ENCODE measurements at regions not wholly inside any gene's neighbourhood (a gene's known extent, or its start where the extent isn't known, plus 50 kb on each side); places are given as distances from the start of the nearest gene placed in this dataset.

DNA sequence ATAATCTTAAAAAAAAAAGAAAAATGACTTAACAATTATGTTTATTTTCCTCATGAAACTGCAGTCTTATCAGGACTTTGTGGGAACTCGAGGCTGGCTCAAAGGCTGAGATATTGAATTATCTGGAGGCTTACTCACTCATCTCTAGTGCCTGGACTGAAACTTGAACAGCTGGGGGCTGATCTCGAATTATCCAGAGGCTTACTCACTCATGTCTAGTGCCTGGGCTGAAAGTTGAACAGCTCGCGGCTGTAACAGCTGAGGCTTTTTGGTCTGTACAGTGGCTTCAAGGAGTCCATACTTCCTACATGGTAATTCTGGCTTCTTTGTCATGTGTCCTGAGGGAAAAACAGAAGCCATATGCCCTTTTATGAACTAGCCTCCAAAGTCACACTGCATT is 371.9 kb downstream of the CETN3 start:
- H3K9me3 Mint-ChIP-seq, result peaks cover 29 to 51% of the 10 kb centered on the region in 2 donors
- H3K4me1 Mint-ChIP-seq, result no peaks in the 10 kb centered on the region
- H3K27ac Mint-ChIP-seq, result no peak overlapping the region
- H3K4me3 Mint-ChIP-seq, result no peak overlapping the region
- ATAC-seq, result no peak
- no peak for DNase-seq
- no peaks in the 10 kb centered on the region for H3K27me3 Mint-ChIP-seq

GRCh38 chr5:90022711-90023053 is 386.9 kb downstream of the CETN3 start:
- H3K9me3 Mint-ChIP-seq, result peaks cover 0 to 4% of the 10 kb centered on the region in 2 donors
- no peaks in the 10 kb centered on the region for H3K27me3 Mint-ChIP-seq
- no peak overlapping the region for H3K4me3 Mint-ChIP-seq
- no peak overlapping the region for H3K27ac Mint-ChIP-seq
- H3K4me1 Mint-ChIP-seq, result no peaks in the 10 kb centered on the region
- ATAC-seq, result no peak
- no peak for DNase-seq

GRCh38 chr5:90022002-90022710 is 387.4 kb downstream of the CETN3 start:
- no peak overlapping the region for H3K4me3 Mint-ChIP-seq
- H3K27me3 Mint-ChIP-seq, result no peaks in the 10 kb centered on the region
- H3K27ac Mint-ChIP-seq, result no peak overlapping the region
- no peaks in the 10 kb centered on the region for H3K9me3 Mint-ChIP-seq
- no peaks in the 10 kb centered on the region for H3K4me1 Mint-ChIP-seq
- DNase-seq (no peak), ATAC-seq (no peak)

GRCh38 chr5:90020575-90021538 is 388.7 kb downstream of the CETN3 start:
- Mint-ChIP-seq H3K4me1 (no peaks in the 10 kb centered on the region), H3K27me3 (no peaks in the 10 kb centered on the region), H3K4me3 (no peak overlapping the region), H3K9me3 (no peaks in the 10 kb centered on the region), H3K27ac (no peak overlapping the region)
- ATAC-seq, result no peak
- no peak for DNase-seq

DNA sequence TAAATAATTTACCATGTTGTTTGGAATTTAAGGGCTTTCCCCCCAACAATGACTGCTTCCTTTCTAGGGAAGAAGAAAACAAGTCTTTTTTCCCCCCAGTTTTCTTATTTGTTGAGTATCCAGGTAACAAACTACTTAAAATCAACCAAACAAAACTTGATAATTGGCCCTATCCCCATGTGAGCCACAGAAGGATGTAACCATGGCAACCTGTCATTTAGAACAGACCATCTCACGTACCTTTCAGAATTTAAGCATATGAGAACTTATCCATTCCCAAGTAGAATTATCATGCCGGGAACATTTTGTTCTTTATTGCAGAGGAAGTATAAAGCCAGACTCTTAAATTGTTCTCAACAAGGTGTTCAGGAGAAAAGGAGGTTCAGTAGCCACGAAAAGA is 392.3 kb downstream of the CETN3 start:
- H3K4me1 Mint-ChIP-seq, result no peaks in the 10 kb centered on the region
- H3K27ac Mint-ChIP-seq, result no peak overlapping the region
- H3K4me3 Mint-ChIP-seq, result no peak overlapping the region
- ATAC-seq (no peak), DNase-seq (no peak)
- H3K9me3 Mint-ChIP-seq, result no peaks in the 10 kb centered on the region
- no peaks in the 10 kb centered on the region for H3K27me3 Mint-ChIP-seq

- Mint-ChIP-seq H3K27me3 (no peaks in the 10 kb centered on the region), H3K4me3 (no peak overlapping the region), H3K4me1 (no peaks in the 10 kb centered on the region), H3K9me3 (no peaks in the 10 kb centered on the region), H3K27ac (no peak overlapping the region)
- no peak for DNase-seq
- no peak for ATAC-seq
Measured at GRCh38 chr5:90015584-90016018, 394.0 kb downstream of the CETN3 start.

DNA sequence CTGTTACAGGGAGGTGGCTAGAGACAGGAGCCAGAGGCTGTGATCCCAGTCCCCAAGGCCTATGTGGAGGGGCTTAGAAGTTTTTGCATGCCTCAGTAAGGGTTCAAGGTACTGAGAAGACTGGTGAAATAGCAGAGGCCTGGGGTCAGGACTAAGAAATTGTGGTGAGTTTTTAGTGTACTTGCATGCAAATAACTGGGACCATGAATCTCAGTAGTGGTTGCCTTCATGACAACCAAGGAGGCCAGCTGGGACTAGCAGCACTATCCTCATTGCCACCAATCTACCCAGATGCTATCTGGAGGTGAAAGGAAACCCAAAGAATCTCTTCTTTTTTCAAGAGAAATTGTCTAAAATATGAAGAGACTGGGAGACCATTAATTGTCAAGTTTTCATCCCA is 395.1 kb downstream of the CETN3 start:
- Mint-ChIP-seq H3K27ac (no peak overlapping the region), H3K4me1 (no peaks in the 10 kb centered on the region), H3K4me3 (no peak overlapping the region), H3K27me3 (no peaks in the 10 kb centered on the region), H3K9me3 (no peaks in the 10 kb centered on the region)
- DNase-seq (no peak), ATAC-seq (no peak)

DNA sequence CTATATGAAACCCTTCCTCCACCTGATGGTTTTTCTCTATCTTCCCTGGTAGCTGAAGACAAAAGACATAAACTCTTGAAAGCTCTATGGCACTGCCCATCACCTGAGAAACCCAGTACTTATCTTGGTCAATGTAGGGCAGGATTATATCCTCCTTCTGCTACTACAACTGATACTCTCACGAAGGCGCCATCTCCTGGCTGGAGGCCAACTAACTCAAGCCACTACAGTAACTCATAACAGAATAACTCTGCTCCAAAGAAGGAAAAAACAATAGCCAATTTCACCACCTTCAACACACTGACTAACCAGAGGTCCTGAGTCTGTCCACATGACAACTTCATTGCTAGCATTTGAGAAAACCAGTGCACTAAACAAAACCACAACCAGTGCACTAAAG is 409.2 kb downstream of the CETN3 start:
- H3K27ac Mint-ChIP-seq, result no peak overlapping the region
- H3K27me3 Mint-ChIP-seq, result no peaks in the 10 kb centered on the region
- H3K4me3 Mint-ChIP-seq, result no peak overlapping the region
- H3K4me1 Mint-ChIP-seq, result no peaks in the 10 kb centered on the region
- ATAC-seq (no peak), DNase-seq (no peak)
- H3K9me3 Mint-ChIP-seq, result peaks cover 0 to 11% of the 10 kb centered on the region in 2 donors

DNA sequence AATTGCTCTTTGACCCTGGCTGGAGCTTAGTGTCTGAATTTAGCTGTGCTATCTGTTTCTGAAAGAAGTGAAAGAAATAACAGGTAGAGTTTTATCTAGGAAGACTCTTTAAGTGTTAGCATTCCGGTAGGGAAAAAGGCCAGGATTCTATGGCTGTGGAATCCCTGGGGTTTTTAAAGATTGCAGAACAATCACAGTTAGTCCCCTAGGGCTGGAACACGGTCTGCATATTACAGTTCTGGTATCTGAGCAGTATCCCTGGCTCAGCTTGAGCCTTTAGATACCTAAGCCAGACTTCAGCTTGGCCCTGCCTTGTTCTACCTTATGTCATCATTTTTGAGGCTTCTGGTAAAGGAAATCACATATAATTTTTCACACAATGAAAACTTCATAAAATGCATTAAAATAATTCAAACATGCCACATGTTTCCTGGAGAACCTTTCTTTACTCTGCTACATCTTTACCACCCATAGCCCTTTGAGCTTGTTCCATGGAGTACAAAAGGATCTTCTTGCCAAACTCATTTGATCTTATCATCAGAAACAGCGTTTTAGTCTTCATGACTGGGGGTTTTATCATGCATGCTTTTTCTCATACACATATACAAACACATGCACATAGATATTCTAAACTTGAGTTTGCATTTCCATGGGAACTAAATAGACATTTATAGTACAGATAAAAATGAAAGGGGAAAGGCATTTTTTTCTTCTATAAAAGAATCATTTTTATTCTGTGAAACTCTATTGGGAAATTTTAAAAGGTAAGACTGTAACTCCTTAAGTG is 410.8 kb downstream of the CETN3 start:
- Mint-ChIP-seq H3K4me3 (no peak overlapping the region), H3K9me3 (no peaks in the 10 kb centered on the region), H3K27me3 (no peaks in the 10 kb centered on the region), H3K4me1 (no peaks in the 10 kb centered on the region), H3K27ac (no peak overlapping the region)
- no peak for DNase-seq
- no peak for ATAC-seq

GRCh38 chr5:89996890-89997289 is 412.7 kb downstream of the CETN3 start:
- H3K4me3 Mint-ChIP-seq, result no peak overlapping the region
- no peak overlapping the region for H3K27ac Mint-ChIP-seq
- DNase-seq (no peak), ATAC-seq (no peak)
- H3K9me3 Mint-ChIP-seq, result no peaks in the 10 kb centered on the region
- H3K4me1 Mint-ChIP-seq, result no peaks in the 10 kb centered on the region
- H3K27me3 Mint-ChIP-seq, result no peaks in the 10 kb centered on the region

GRCh38 chr5:89996335-89996734 is 413.2 kb downstream of the CETN3 start:
- H3K27ac Mint-ChIP-seq, result no peak overlapping the region
- DNase-seq (no peak), ATAC-seq (no peak)
- H3K27me3 Mint-ChIP-seq, result no peaks in the 10 kb centered on the region
- H3K4me1 Mint-ChIP-seq, result no peaks in the 10 kb centered on the region
- no peak overlapping the region for H3K4me3 Mint-ChIP-seq
- no peaks in the 10 kb centered on the region for H3K9me3 Mint-ChIP-seq

GRCh38 chr5:89994266-89994665 is 415.3 kb downstream of the CETN3 start:
- no peaks in the 10 kb centered on the region for H3K9me3 Mint-ChIP-seq
- no peak for ATAC-seq

GRCh38 chr5:89992201-89992600 is 417.4 kb downstream of the CETN3 start:
- H3K27ac Mint-ChIP-seq, result no peak overlapping the region
- H3K4me1 Mint-ChIP-seq, result no peaks in the 10 kb centered on the region
- H3K9me3 Mint-ChIP-seq, result no peaks in the 10 kb centered on the region
- no peak overlapping the region for H3K4me3 Mint-ChIP-seq
- ATAC-seq (no peak), DNase-seq (no peak)
- H3K27me3 Mint-ChIP-seq, result no peaks in the 10 kb centered on the region

More at GRCh38 chr5:89994266-89994665, 415.3 kb downstream of the CETN3 start:
- Mint-ChIP-seq H3K4me1 (no peaks in the 10 kb centered on the region), H3K4me3 (no peak overlapping the region), H3K27me3 (no peaks in the 10 kb centered on the region), H3K27ac (no peak overlapping the region)
- DNase-seq, result no peak

GRCh38 chr5:89991592-89991991 is 418.0 kb downstream of the CETN3 start:
- no peaks in the 10 kb centered on the region for H3K27me3 Mint-ChIP-seq
- no peaks in the 10 kb centered on the region for H3K9me3 Mint-ChIP-seq
- H3K27ac Mint-ChIP-seq, result no peak overlapping the region
- H3K4me1 Mint-ChIP-seq, result no peaks in the 10 kb centered on the region
- no peak overlapping the region for H3K4me3 Mint-ChIP-seq
- DNase-seq (no peak), ATAC-seq (no peak)

DNA sequence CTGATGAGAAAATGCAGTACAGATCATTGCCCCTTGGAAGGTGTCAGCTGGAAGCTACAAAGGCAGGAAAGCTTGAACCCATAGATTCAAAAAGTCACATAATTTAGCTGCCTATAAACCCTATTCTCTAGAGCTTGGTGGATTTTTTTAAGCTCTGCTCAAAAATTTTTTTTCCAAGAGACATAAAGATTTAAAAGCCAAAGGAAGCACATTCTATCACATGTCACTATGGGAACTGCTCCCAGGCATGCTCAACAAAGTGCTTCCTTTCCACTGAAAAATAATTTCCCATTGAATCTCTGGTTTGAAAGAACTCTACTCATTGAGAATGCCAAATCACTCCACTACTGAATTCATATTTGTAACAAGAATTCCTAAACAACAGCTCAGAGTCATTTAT is 419.8 kb downstream of the CETN3 start:
- no peak for ATAC-seq
- Mint-ChIP-seq H3K4me3 (no peak overlapping the region), H3K27ac (no peak overlapping the region), H3K9me3 (no peaks in the 10 kb centered on the region), H3K4me1 (no peaks in the 10 kb centered on the region), H3K27me3 (no peaks in the 10 kb centered on the region)
- no peak for DNase-seq

All from stimulated activated naive CD8-positive, alpha-beta T cell treated with anti-CD3 and anti-CD28 coated beads, Interleukin-15, amount 100 ng/mL, for 72 hours (primary cell).